ENCODE measurements at regions not wholly inside any gene's neighbourhood (a gene's known extent, or its start where the extent isn't known, plus 50 kb on each side); places are given as distances from the start of the nearest gene placed in this dataset.

GRCh38 chr13:111597618-111598017, 277.2 kb downstream of the TEX29 start:
- DNase-seq: no peak

GRCh38 chr13:111598747-111599146, 278.3 kb downstream of the TEX29 start:
- DNase-seq: no peak

- DNase-seq: no peak
Measured at GRCh38 chr13:111599791-111600190, 279.3 kb downstream of the TEX29 start.

- DNase-seq: no peak
Measured at GRCh38 chr13:111602874-111603273, 282.4 kb downstream of the TEX29 start.

- no peak for DNase-seq
Measured at GRCh38 chr13:111604097-111604496, 283.7 kb downstream of the TEX29 start.

- DNase-seq: no peak
Measured at GRCh38 chr13:111608556-111608955, 288.1 kb downstream of the TEX29 start.

GRCh38 chr13:111609631-111610030, 289.2 kb downstream of the TEX29 start:
- no peak for DNase-seq

GRCh38 chr13:111610081-111610480, 289.6 kb downstream of the TEX29 start:
- no peak for DNase-seq

- no peak for DNase-seq
Measured at GRCh38 chr13:111610879-111611278, 290.4 kb downstream of the TEX29 start.

GRCh38 chr13:111611651-111612050, 291.2 kb downstream of the TEX29 start:
- DNase-seq: no peak

GRCh38 chr13:111612886-111613285, 292.4 kb downstream of the TEX29 start:
- no peak for DNase-seq

GRCh38 chr13:111614009-111614408, 293.6 kb downstream of the TEX29 start:
- no peak for DNase-seq

- DNase-seq: no peak
Measured at GRCh38 chr13:111614613-111615012, 294.2 kb downstream of the TEX29 start.

GRCh38 chr13:111616203-111616602, 295.8 kb downstream of the TEX29 start:
- no peak for DNase-seq

- DNase-seq: no peak
Measured at GRCh38 chr13:111620166-111620565, 299.7 kb downstream of the TEX29 start.

GRCh38 chr13:111620586-111620985, 300.1 kb downstream of the TEX29 start:
- DNase-seq: no peak

- no peak for DNase-seq
Measured at GRCh38 chr13:111621164-111621563, 300.7 kb downstream of the TEX29 start.

GRCh38 chr13:111622051-111622531, 301.6 kb downstream of the TEX29 start:
- DNase-seq: no peak

- DNase-seq: no peak
Measured at GRCh38 chr13:111623208-111623607, 302.8 kb downstream of the TEX29 start.

GRCh38 chr13:111623743-111624505, 303.5 kb downstream of the TEX29 start:
- no peak for DNase-seq

- no peak for DNase-seq
Measured at GRCh38 chr13:111625526-111626315, 305.3 kb downstream of the TEX29 start.

- no peak for DNase-seq
Measured at GRCh38 chr13:111626371-111627305, 306.2 kb downstream of the TEX29 start.

GRCh38 chr13:111627596-111627995, 307.2 kb downstream of the TEX29 start:
- no peak for DNase-seq
